GM13976 (cell line): ENCODE measurements at regions not wholly inside any gene's neighbourhood (a gene's known extent, or its start where the extent isn't known, plus 50 kb on each side); places are given as distances from the start of the nearest gene placed in this dataset.

Source experiments
- DNase-seq: peaks from one replicate; pipeline ENCODE4 v3.0.0; 2012; ENCODE audit warnings: low spot score
- CTCF ChIP-seq: IDR thresholded peaks from 2 replicates; pipeline ENCODE4 v1.5.1; 2012; ENCODE audit warnings: borderline replicate concordance, mild to moderate bottlenecking; ENCODE audit not compliant: insufficient read depth; ENCODE audit errors: extremely low read depth, missing control alignments, control extremely low read depth
- in situ Hi-C: fragments of 300-500 bp; cut with MboI; formaldehyde crosslinking; loops from one replicate; pipeline ENCODE4 v1.12.0; 2022; ENCODE audit warnings: low sequenced_read_pairs, mixed read lengths, inconsistent platforms; ENCODE audit not compliant: unreplicated experiment

GRCh38 chr1:209229494-209230061 is 353.9 kb upstream of the CAMK1G start:
- DNase-seq, result no peak
- no peak for TF ChIP-seq CTCF
- in situ Hi-C loops, result no loop called here

GRCh38 chr1:209230314-209230713 is 353.2 kb upstream of the CAMK1G start:
- in situ Hi-C loops, result no loop called here
- TF ChIP-seq CTCF, result no peak
- no peak for DNase-seq

GRCh38 chr1:209231476-209232156 is 351.9 kb upstream of the CAMK1G start:
- in situ Hi-C loops, result no loop called here
- no peak for DNase-seq
- TF ChIP-seq CTCF, result no peak

- no peak for DNase-seq
- in situ Hi-C loops, result no loop called here
- TF ChIP-seq CTCF, result no peak
Measured at GRCh38 chr1:209232197-209232596, 351.3 kb upstream of the CAMK1G start.

- TF ChIP-seq CTCF, result no peak
- in situ Hi-C loops, result no loop called here
Measured at GRCh38 chr1:209232759-209233158, 350.8 kb upstream of the CAMK1G start.

GRCh38 chr1:209235166-209235565 is 348.3 kb upstream of the CAMK1G start:
- TF ChIP-seq CTCF, result no peak
- in situ Hi-C loops, result no loop called here
- no peak for DNase-seq

More at GRCh38 chr1:209232759-209233158, 350.8 kb upstream of the CAMK1G start:
- DNase-seq, result no peak
